ENCODE measurements at regions not wholly inside any gene's neighbourhood (a gene's known extent, or its start where the extent isn't known, plus 50 kb on each side); places are given as distances from the start of the nearest gene placed in this dataset.

- TF ChIP-seq CTCF (IDR thresholded peaks at IDR 0.05; ENCODE audit: borderline replicate concordance, control extremely low read depth, extremely low read depth, insufficient read depth, missing control alignments): no peak
- in situ Hi-C loops (cut with MboI; ENCODE audit: low sequenced_read_pairs, unreplicated experiment): no loop called here
- DNase-seq (ENCODE audit: low spot score): no peak
These were observed 673.6 kb upstream of the USP24 start for GRCh38 chr1:55888685-55889317.

GRCh38 chr1:55886856-55887712 lies 671.9 kb upstream of the USP24 start:
- no peak for DNase-seq (ENCODE audit: low spot score)
- TF ChIP-seq CTCF (IDR thresholded peaks at IDR 0.05; ENCODE audit: borderline replicate concordance, control extremely low read depth, extremely low read depth, insufficient read depth, missing control alignments): no peak
- in situ Hi-C loops (cut with MboI; ENCODE audit: low sequenced_read_pairs, unreplicated experiment): no loop called here

GRCh38 chr1:55885619-55886018 lies 670.5 kb upstream of the USP24 start:
- DNase-seq (ENCODE audit: low spot score): no peak
- in situ Hi-C loops (cut with MboI; ENCODE audit: low sequenced_read_pairs, unreplicated experiment): no loop called here
- TF ChIP-seq CTCF (IDR thresholded peaks at IDR 0.05; ENCODE audit: borderline replicate concordance, control extremely low read depth, extremely low read depth, insufficient read depth, missing control alignments): no peak

- in situ Hi-C loops (cut with MboI; ENCODE audit: low sequenced_read_pairs, unreplicated experiment): no loop called here
- no peak for TF ChIP-seq CTCF (IDR thresholded peaks at IDR 0.05; ENCODE audit: borderline replicate concordance, control extremely low read depth, extremely low read depth, insufficient read depth, missing control alignments)
- DNase-seq (ENCODE audit: low spot score): no peak
These were observed 667.8 kb upstream of the USP24 start for GRCh38 chr1:55882931-55883330.

GRCh38 chr1:55879346-55879745 lies 664.2 kb upstream of the USP24 start:
- no peak for TF ChIP-seq CTCF (IDR thresholded peaks at IDR 0.05; ENCODE audit: borderline replicate concordance, control extremely low read depth, extremely low read depth, insufficient read depth, missing control alignments)
- no peak for DNase-seq (ENCODE audit: low spot score)
- in situ Hi-C loops (cut with MboI; ENCODE audit: low sequenced_read_pairs, unreplicated experiment): no loop called here

GRCh38 chr1:55877437-55878232 lies 662.5 kb upstream of the USP24 start:
- no peak for DNase-seq (ENCODE audit: low spot score)
- TF ChIP-seq CTCF (IDR thresholded peaks at IDR 0.05; ENCODE audit: borderline replicate concordance, control extremely low read depth, extremely low read depth, insufficient read depth, missing control alignments): no peak
- in situ Hi-C loops (cut with MboI; ENCODE audit: low sequenced_read_pairs, unreplicated experiment): no loop called here

Data from GM13976 (cell line).